ENCODE measurements at regions not wholly inside any gene's neighbourhood (a gene's known extent, or its start where the extent isn't known, plus 50 kb on each side); places are given as distances from the start of the nearest gene placed in this dataset.

DNA sequence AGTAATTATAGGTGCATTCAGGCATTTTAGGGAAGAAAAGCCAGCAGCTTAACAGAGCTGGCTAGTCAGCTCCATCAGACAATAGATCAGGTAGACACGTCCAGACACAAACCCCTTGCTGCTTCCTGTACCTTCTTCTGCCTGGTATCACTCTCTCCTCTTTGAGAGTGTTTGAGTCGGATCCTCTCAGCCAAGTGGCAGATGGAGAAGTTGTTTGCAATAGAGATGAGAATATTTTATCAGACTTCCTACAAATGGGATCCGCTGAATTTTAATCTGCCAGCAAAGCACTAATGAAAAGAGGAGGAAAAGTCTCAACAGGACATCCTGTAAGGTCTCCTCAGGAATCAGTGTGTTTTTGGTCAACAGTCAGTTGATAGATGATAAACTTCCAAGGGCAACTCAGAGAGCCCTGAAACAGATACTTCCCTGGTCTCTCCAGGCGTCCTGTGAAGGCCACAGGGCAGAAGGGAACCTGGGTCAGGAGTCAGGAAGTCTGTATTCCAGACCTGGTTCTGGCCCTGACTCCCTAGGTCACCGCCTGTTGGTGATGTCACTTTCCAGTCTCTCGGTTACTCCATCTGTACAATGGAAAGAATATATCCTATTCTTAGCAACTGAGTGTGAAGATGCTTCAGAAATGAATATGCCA, 62.1 kb upstream of the PROX1 start:
- TF ChIP-seq, protein P1, sequence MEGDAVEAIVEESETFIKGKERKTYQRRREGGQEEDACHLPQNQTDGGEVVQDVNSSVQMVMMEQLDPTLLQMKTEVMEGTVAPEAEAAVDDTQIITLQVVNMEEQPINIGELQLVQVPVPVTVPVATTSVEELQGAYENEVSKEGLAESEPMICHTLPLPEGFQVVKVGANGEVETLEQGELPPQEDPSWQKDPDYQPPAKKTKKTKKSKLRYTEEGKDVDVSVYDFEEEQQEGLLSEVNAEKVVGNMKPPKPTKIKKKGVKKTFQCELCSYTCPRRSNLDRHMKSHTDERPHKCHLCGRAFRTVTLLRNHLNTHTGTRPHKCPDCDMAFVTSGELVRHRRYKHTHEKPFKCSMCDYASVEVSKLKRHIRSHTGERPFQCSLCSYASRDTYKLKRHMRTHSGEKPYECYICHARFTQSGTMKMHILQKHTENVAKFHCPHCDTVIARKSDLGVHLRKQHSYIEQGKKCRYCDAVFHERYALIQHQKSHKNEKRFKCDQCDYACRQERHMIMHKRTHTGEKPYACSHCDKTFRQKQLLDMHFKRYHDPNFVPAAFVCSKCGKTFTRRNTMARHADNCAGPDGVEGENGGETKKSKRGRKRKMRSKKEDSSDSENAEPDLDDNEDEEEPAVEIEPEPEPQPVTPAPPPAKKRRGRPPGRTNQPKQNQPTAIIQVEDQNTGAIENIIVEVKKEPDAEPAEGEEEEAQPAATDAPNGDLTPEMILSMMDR (conservative IDR thresholded peaks at IDR 0.05; ENCODE audit: low read length): no peak
- no peak for TF ChIP-seq EZH2phosphoT487 (IDR thresholded peaks at IDR 0.05; ENCODE audit: borderline replicate concordance, low read depth, low read length)
